ENCODE measurements at regions not wholly inside any gene's neighbourhood (a gene's known extent, or its start where the extent isn't known, plus 50 kb on each side); places are given as distances from the start of the nearest gene placed in this dataset.

GRCh38 chr4:110415478-110415877, 60.5 kb upstream of the ENPEP start:
- TF ChIP-seq CTCF (IDR thresholded peaks at IDR 0.05) = no peak
- no peak for TF ChIP-seq POLR2A (IDR thresholded peaks at IDR 0.05)
- TF ChIP-seq POLR2AphosphoS5 (IDR thresholded peaks at IDR 0.05) = no peak

Measured in transverse colon (tissue), 4 donors.